ENCODE measurements at regions not wholly inside any gene's neighbourhood (a gene's known extent, or its start where the extent isn't known, plus 50 kb on each side); places are given as distances from the start of the nearest gene placed in this dataset.

DNA sequence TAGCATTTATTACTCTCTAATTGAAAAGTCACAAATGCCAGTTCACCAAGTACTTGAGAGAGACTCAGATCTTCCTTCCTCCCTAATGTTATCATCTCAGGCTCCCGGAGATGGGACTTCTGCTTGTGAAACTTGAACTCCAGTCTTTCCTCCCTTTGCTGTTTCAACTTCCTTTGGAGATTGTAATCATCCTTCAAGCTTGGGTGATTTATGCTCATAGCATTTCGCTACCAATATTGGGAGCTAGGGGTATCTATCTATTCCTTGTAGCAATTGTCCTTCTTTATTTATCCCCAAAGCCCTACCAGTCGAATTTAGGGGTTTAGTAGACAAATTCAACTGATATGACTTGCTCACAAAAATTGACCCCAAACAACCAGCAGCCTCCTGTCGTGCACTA is 117.9 kb upstream of the STARD3NL start:
- no peak for TF ChIP-seq ESRRG (CRISPR knock-in tag; IDR thresholded peaks at IDR 0.05)
- no peak for TF ChIP-seq ZFP30 (CRISPR knock-in tag; IDR thresholded peaks at IDR 0.05)
- no peak for TF ChIP-seq ZFP3 (CRISPR knock-in tag; IDR thresholded peaks at IDR 0.05)
- TF ChIP-seq SNAI2 (CRISPR knock-in tag; IDR thresholded peaks at IDR 0.05): no peak

Data from SK-N-SH treated with all-trans-retinoic acid at 6 μM for 48 hours (cell line).